ENCODE measurements at regions not wholly inside any gene's neighbourhood (a gene's known extent, or its start where the extent isn't known, plus 50 kb on each side); places are given as distances from the start of the nearest gene placed in this dataset.

DNA sequence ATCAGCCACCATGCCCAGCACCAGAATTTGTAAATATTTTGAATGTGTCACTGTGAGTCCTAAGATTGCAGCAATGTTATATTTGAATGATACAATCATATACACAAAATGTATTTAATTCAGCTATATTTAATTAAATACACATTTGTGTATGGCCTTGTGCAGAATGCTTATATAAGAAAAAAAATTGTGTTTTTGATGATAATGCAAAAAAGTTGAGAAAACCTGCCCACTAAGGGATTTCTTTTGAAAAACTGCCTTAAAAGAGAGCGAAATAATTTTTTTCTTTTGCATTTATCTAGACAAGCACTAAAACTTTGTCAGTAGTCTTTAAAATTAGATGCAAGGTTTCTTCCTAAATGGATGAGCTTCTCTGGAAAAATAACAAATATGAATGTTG is 68.1 kb upstream of the OTUD4 start:
- DNase-seq (ENCODE audit: low read depth in 2 of 2): no peak

DNA sequence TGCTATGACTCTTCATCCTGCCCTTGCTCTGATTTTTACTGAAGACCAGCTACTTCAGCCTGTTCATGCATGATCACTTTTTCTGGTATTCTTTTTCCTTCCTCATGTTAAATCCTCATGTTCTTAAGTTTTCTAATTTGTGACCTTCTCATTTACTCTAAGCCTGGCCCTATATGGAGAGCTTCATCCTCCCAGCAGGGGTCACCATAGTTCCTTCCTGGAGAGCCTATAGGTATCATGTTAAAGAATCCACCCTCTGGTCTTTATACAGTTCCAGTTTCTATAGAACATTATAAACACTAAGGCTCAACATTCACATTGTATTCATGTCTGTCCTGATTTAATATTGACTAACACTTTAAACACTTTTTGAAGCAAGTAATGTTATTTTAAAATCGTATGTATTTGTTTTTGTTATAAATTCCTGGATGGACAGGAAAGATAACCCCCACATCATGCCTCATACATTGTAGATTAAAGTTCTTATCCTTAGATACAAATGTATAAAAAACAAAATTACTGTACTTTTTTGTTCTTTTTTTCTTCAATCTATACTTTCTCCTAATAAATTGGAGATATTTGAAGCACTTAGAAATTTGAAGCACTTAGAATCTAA is 53.8 kb upstream of the OTUD4 start:
- DNase-seq (ENCODE audit: low read depth in 2 of 2): peak in 1 of 2 donors; percentile 9

DNA sequence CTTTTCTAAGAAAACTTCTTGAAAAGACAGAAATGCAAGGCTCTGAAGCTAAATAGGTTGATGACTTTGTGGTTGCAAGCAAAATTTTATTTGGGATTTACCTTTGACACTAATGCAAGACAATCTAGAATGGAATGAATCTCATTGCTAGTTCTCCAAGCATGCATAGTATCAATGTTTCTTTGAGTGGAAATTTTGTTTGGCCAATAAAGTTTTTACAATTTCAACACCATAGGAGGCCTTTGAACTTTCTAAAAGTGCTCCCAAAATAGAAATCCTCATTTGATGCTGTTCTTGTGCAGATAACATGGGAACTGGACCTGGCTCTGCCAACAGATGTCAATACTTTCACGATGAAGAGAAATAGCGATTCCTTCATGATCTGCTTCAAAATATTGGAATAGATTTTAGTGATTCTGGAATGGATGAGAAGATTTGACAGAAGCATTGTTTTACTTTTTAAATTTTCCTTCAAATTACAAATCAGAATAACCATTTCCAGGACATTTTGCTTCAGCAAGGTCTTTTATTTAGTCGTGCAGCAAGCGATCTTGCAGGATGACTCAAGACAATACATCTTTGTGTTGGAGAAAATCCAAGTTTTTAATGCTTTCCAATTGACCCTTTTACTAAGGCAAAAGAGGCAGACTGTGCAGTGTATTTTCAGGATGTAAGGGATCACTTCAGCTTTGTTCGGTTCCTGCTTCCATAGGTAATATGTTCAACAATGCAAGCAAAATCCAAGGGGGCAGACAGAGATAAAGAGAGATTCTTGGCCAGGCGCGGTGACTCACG is 51.7 kb upstream of the OTUD4 start:
- no peak for DNase-seq (ENCODE audit: low read depth in 2 of 2)

- DNase-seq (ENCODE audit: low read depth in 2 of 2): no peak
These were observed 50.3 kb upstream of the OTUD4 start for GRCh38 chr4:145230726-145231125.

Data from stimulated activated CD8-positive, alpha-beta memory T cell treated with anti-CD3 and anti-CD28 coated beads, Interleukin-2, amount 100 ng/mL, for 1 hour (primary cell).